ENCODE measurements at regions not wholly inside any gene's neighbourhood (a gene's known extent, or its start where the extent isn't known, plus 50 kb on each side); places are given as distances from the start of the nearest gene placed in this dataset.

- no peak overlapping the region for H3K4me3 ChIP-seq (ENCODE audit: low read depth, low read length)
- no peak for TF ChIP-seq CTCF (IDR thresholded peaks at IDR 0.05; ENCODE audit: control insufficient read depth, extremely low read depth, insufficient read depth)
- peak; percentile 21 for DNase-seq (ENCODE audit: low read depth)
Observed at GRCh38 chr1:112083487-112083886, 94.0 kb upstream of the KCND3 start.

GRCh38 chr1:112092656-112093371, 103.3 kb upstream of the KCND3 start:
- TF ChIP-seq CTCF (IDR thresholded peaks at IDR 0.05; ENCODE audit: control insufficient read depth, extremely low read depth, insufficient read depth): no peak
- no peak overlapping the region for H3K4me3 ChIP-seq (ENCODE audit: low read depth, low read length)
- no peak for DNase-seq (ENCODE audit: low read depth)

- TF ChIP-seq CTCF (IDR thresholded peaks at IDR 0.05; ENCODE audit: control insufficient read depth, extremely low read depth, insufficient read depth): no peak
- no peak overlapping the region for H3K4me3 ChIP-seq (ENCODE audit: low read depth, low read length)
- no peak for DNase-seq (ENCODE audit: low read depth)
Observed at GRCh38 chr1:112093372-112093694, 103.9 kb upstream of the KCND3 start.

- TF ChIP-seq CTCF (IDR thresholded peaks at IDR 0.05; ENCODE audit: control insufficient read depth, extremely low read depth, insufficient read depth): no peak
- DNase-seq (ENCODE audit: low read depth): no peak
- H3K4me3 ChIP-seq (ENCODE audit: low read depth, low read length): no peak overlapping the region
Observed at GRCh38 chr1:112099979-112100378, 110.5 kb upstream of the KCND3 start.

GRCh38 chr1:112105557-112105956, 116.1 kb upstream of the KCND3 start:
- DNase-seq (ENCODE audit: low read depth): no peak
- no peak for TF ChIP-seq CTCF (IDR thresholded peaks at IDR 0.05; ENCODE audit: control insufficient read depth, extremely low read depth, insufficient read depth)
- H3K4me3 ChIP-seq (ENCODE audit: low read depth, low read length): no peak overlapping the region

- TF ChIP-seq CTCF (IDR thresholded peaks at IDR 0.05; ENCODE audit: control insufficient read depth, extremely low read depth, insufficient read depth): no peak
- H3K4me3 ChIP-seq (ENCODE audit: low read depth, low read length): no peak overlapping the region
- no peak for DNase-seq (ENCODE audit: low read depth)
Observed at GRCh38 chr1:112110031-112110430, 120.6 kb upstream of the KCND3 start.

GRCh38 chr1:112111734-112112133, 122.3 kb upstream of the KCND3 start:
- DNase-seq (ENCODE audit: low read depth): no peak
- TF ChIP-seq CTCF (IDR thresholded peaks at IDR 0.05; ENCODE audit: control insufficient read depth, extremely low read depth, insufficient read depth): no peak
- H3K4me3 ChIP-seq (ENCODE audit: low read depth, low read length): no peak overlapping the region

Measured in LNCaP clone FGC (cell line).